HCT116 (cell line): ENCODE measurements at regions not wholly inside any gene's neighbourhood (a gene's known extent, or its start where the extent isn't known, plus 50 kb on each side); places are given as distances from the start of the nearest gene placed in this dataset.

Source experiments
- ATAC-seq: fragments of 200-7000 bp; cut with Tn5 transposase; 2 replicates; pipeline ENCODE4 v1.9.1; 2020; ENCODE audit warnings: mild to moderate bottlenecking, moderate library complexity
- BruUV-seq: library from RNA; stranded (reverse); fragments of 400-500 nt; replicated peaks from 2 replicates; lab custom pipeline; 2021; lab: Mats Ljungman, UMichigan
- CTCF ChIA-PET: fragments of 300-600 bp; sonication (Branson Sonifier 250); formaldehyde crosslinking; loops from one replicate; lab custom pipeline; 2021; ENCODE audit warnings: antibody characterized with exemption; lab: Charles Lee
- POLR2A ChIA-PET: fragments of 300-600, 350-600 bp; sonication (Branson Sonifier 250); formaldehyde crosslinking; loops from one replicate; lab custom pipeline; 2021; ENCODE audit warnings: antibody characterized with exemption; lab: Charles Lee
- RAD21 ChIA-PET, 2 experiments: fragments of 300-600 bp; sonication (Branson Sonifier 250); formaldehyde crosslinking; loops; one replicate each; lab custom pipeline; 2023; ENCODE audit warnings: low total read pairs in 2 of 2; ENCODE audit not compliant: uncharacterized antibody in 2 of 2, unreplicated experiment in 2 of 2, low non-redundant PET in 1 of 2; lab: Charles Lee
- DNase-seq: peaks from one replicate; pipeline ENCODE4 v3.0.0-alpha.2; 2010; ENCODE audit warnings: low read depth, low spot score
- H2AFZ ChIP-seq: fragments of 200-600 bp; shearing (Covaris generic), sonication (generic); 2 replicates; pipeline ENCODE4 v1.6.1; 2017; ENCODE audit warnings: low read depth, mixed run types, mixed read lengths, antibody characterized with exemption, low read length; ENCODE audit not compliant: poor library complexity, severe bottlenecking
- H3K27ac ChIP-seq: 2 replicates; pipeline ENCODE4 v1.5.1; 2012; ENCODE audit warnings: low read depth, low read length
- H3K27me3 ChIP-seq: fragments of 200-600 bp; sonication (generic); 2 replicates; pipeline ENCODE4 v1.6.1; 2016; ENCODE audit warnings: mixed run types, low read length, mixed read lengths; ENCODE audit not compliant: insufficient read depth
- H3K36me3 ChIP-seq, 2 experiments: fragments of 200-500 bp in 1 of 2; fragments of 200-600 bp in 1 of 2; sonication (Bioruptor generic) in 1 of 2; sonication (generic) in 1 of 2; 2 replicates each; pipeline versions ENCODE4 v1.5.1 to v1.6.1; 2014 to 2016; ENCODE audit warnings: low read length in 2 of 2, inconsistent platforms in 1 of 2, mixed read lengths in 1 of 2, mixed run types in 1 of 2; ENCODE audit not compliant: insufficient read depth in 2 of 2, control insufficient read depth in 1 of 2
- H3K4me1 ChIP-seq, 2 experiments: fragments of 200-600 bp in 1 of 2; sonication (generic) in 1 of 2; 2 replicates each; pipeline versions ENCODE4 v1.5.1 to v1.6.1; 2012 to 2017; ENCODE audit warnings: low read length in 2 of 2, inconsistent platforms in 1 of 2, mild to moderate bottlenecking in 1 of 2, mixed read lengths in 1 of 2, mixed run types in 1 of 2, moderate library complexity in 1 of 2; ENCODE audit not compliant: insufficient read depth in 2 of 2, control insufficient read depth in 1 of 2
- H3K4me2 ChIP-seq: fragments of 200-600 bp; sonication (generic); 2 replicates; pipeline ENCODE4 v1.6.1; 2017; ENCODE audit warnings: mixed run types, low read length, mixed read lengths
- H3K4me3 ChIP-seq, 2 experiments: fragments of 200-600 bp in 1 of 2; sonication (generic) in 1 of 2; replicated peaks in 1 of 2; 2 replicates each; pipeline ENCODE4 v1.5.1; 2011 to 2016; ENCODE audit warnings: low read length in 2 of 2, control low read depth in 1 of 2, low read depth in 1 of 2, mild to moderate bottlenecking in 1 of 2, mixed read lengths in 1 of 2, mixed run types in 1 of 2
- H3K79me2 ChIP-seq: fragments of 200-600 bp; sonication (generic); 2 replicates; pipeline ENCODE4 v1.6.1; 2017; ENCODE audit warnings: mild to moderate bottlenecking, mixed run types, low read length, moderate library complexity, mixed read lengths; ENCODE audit not compliant: insufficient read depth
- H3K9ac ChIP-seq: fragments of 200-600 bp; sonication (generic); 2 replicates; pipeline ENCODE4 v1.6.1; 2016; ENCODE audit warnings: low read length, mixed read lengths
- H3K9me2 ChIP-seq: fragments of 200-600 bp; sonication (generic), shearing (Covaris generic); 2 replicates; pipeline ENCODE4 v1.6.1; 2017; ENCODE audit warnings: mixed run types, mild to moderate bottlenecking, moderate library complexity; ENCODE audit not compliant: insufficient read depth
- H3K9me3 ChIP-seq, 2 experiments: fragments of 200-500 bp in 1 of 2; fragments of 200-600 bp in 1 of 2; sonication (Bioruptor generic) in 1 of 2; sonication (generic) in 1 of 2; 2 replicates each; pipeline ENCODE4 v1.6.1; 2014 to 2017; ENCODE audit warnings: low read length in 2 of 2, mixed read lengths in 2 of 2, inconsistent platforms in 1 of 2, low read depth in 1 of 2, mild to moderate bottlenecking in 1 of 2, mixed run types in 1 of 2, moderate library complexity in 1 of 2; ENCODE audit not compliant: control insufficient read depth in 1 of 2, insufficient read depth in 1 of 2
- H4K20me1 ChIP-seq: fragments of 200-600 bp; sonication (generic), shearing (Covaris generic); 2 replicates; pipeline ENCODE4 v1.6.1; 2017; ENCODE audit warnings: mixed run types, mild to moderate bottlenecking, moderate library complexity; ENCODE audit not compliant: insufficient read depth
- CBX3 ChIP-seq: IDR thresholded peaks from 2 replicates; pipeline ENCODE4 v1.6.1; 2012; ENCODE audit warnings: low read depth
- ELF1 ChIP-seq: IDR thresholded peaks from 2 replicates; pipeline ENCODE4 v1.6.1; 2012; ENCODE audit warnings: low read depth, borderline replicate concordance
- EZH2 ChIP-seq: fragments of 200-600 bp; sonication (generic); IDR thresholded peaks from 2 replicates; pipeline ENCODE4 v1.6.1; 2017; ENCODE audit warnings: antibody characterized with exemption, mixed run types
- POLR2AphosphoS5 ChIP-seq: IDR thresholded peaks from 2 replicates; pipeline ENCODE4 v1.6.1; 2011; ENCODE audit warnings: mild to moderate bottlenecking, low read depth, low read length, moderate library complexity
- RAD21 ChIP-seq: IDR thresholded peaks from 2 replicates; pipeline ENCODE4 v1.6.1; 2012; ENCODE audit warnings: low read depth, mild to moderate bottlenecking
- REST ChIP-seq: IDR thresholded peaks from 2 replicates; pipeline ENCODE4 v1.6.1; 2012; ENCODE audit warnings: low read depth
- SIN3A ChIP-seq: IDR thresholded peaks from 2 replicates; pipeline ENCODE4 v1.6.1; 2012; ENCODE audit warnings: low read depth
- TCF7L2 ChIP-seq: IDR thresholded peaks from 2 replicates; pipeline ENCODE4 v1.7.0; 2011; ENCODE audit warnings: borderline replicate concordance, inconsistent platforms; ENCODE audit not compliant: insufficient read depth, insufficient read length; ENCODE audit errors: extremely low read depth
- YY1 ChIP-seq: IDR thresholded peaks from 2 replicates; pipeline ENCODE4 v1.6.1; 2011; ENCODE audit warnings: low read length, low read depth, moderate library complexity, mild to moderate bottlenecking; ENCODE audit not compliant: insufficient replicate concordance; ENCODE audit errors: extremely low read depth
- intact Hi-C: fragments of 100-400 bp; cut with micrococcal nuclease; formaldehyde crosslinking; loops from 2 replicates; pipeline ENCODE4 v1.10.0; 2022
- TF ChIP-seq, protein P1 (sequence below), 3 experiments: fragments of 200-600 bp in 1 of 3; sonication (generic) in 1 of 3; IDR thresholded peaks in 2 of 3; conservative IDR thresholded peaks in 1 of 3; 2 replicates each; pipeline ENCODE4 v1.5.1; 2012 to 2017; ENCODE audit warnings: low read depth in 2 of 3, low read length in 2 of 3, antibody characterized with exemption in 1 of 3, borderline replicate concordance in 1 of 3, control low read depth in 1 of 3, mild to moderate bottlenecking in 1 of 3, mixed read lengths in 1 of 3, mixed run types in 1 of 3, moderate library complexity in 1 of 3; ENCODE audit not compliant: insufficient read depth in 1 of 3
- TF ChIP-seq, protein P2 (sequence below): IDR thresholded peaks from 2 replicates; pipeline ENCODE4 v1.6.1; 2011; ENCODE audit warnings: mild to moderate bottlenecking, low read length, moderate library complexity; ENCODE audit not compliant: insufficient replicate concordance; ENCODE audit errors: extremely low read depth

DNA sequence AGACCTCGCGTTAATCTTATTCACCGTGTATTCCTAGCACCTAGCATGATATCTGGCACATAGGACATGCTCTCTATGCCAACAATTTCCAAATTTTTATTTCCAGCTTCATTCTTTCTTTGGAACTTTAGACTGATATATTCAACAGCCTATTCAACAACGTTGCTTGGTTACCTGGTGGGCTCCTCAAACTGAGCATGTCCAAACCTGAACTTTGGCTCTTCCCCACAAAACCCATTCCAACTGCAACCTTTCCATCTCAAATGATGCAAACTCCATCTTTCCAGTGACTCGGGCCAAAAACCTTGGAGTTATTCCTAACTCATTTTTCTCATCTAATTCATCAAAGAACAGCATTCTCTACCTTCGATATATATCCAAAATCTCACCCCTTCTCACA, 525.2 kb downstream of the AGTPBP1 start:
- Histone ChIP-seq H3K9ac (no peak overlapping the region), H3K9me3 (no peaks in the 10 kb centered on the region), H4K20me1 (no peaks in the 10 kb centered on the region), H3K4me1 (peaks cover 14 to 26% of the 10 kb centered on the region in 2 experiments), H3K79me2 (no peaks in the 10 kb centered on the region), H3K4me2 (no peak overlapping the region), H3K4me3 (no peak overlapping the region), H3K27me3 (0 out of 2 replicates have a peak, but pooled peaks cover 6% of the 10 kb centered on the region), H2AFZ (no peak overlapping the region), H3K9me2 (no peaks in the 10 kb centered on the region), H3K27ac (no peak overlapping the region), H3K36me3 (no peaks in the 10 kb centered on the region)
- ATAC-seq (no peak), DNase-seq (no peak)
- BruUV-seq = no TSS peak
- POLR2A ChIA-PET = no interaction called here
- TF ChIP-seq YY1 = no peak
- no peak for TF ChIP-seq EZH2
- no peak for TF ChIP-seq ELF1
- TF ChIP-seq, protein P1, sequence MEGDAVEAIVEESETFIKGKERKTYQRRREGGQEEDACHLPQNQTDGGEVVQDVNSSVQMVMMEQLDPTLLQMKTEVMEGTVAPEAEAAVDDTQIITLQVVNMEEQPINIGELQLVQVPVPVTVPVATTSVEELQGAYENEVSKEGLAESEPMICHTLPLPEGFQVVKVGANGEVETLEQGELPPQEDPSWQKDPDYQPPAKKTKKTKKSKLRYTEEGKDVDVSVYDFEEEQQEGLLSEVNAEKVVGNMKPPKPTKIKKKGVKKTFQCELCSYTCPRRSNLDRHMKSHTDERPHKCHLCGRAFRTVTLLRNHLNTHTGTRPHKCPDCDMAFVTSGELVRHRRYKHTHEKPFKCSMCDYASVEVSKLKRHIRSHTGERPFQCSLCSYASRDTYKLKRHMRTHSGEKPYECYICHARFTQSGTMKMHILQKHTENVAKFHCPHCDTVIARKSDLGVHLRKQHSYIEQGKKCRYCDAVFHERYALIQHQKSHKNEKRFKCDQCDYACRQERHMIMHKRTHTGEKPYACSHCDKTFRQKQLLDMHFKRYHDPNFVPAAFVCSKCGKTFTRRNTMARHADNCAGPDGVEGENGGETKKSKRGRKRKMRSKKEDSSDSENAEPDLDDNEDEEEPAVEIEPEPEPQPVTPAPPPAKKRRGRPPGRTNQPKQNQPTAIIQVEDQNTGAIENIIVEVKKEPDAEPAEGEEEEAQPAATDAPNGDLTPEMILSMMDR (IDR thresholded peaks at IDR 0.05 in 2 of 3, conservative IDR thresholded peaks at IDR 0.05 in 1 of 3; ENCODE audit: borderline replicate concordance in 1 of 3, insufficient read depth in 1 of 3, low read depth in 2 of 3, low read length in 2 of 3) = no peak
- TF ChIP-seq, protein P2, sequence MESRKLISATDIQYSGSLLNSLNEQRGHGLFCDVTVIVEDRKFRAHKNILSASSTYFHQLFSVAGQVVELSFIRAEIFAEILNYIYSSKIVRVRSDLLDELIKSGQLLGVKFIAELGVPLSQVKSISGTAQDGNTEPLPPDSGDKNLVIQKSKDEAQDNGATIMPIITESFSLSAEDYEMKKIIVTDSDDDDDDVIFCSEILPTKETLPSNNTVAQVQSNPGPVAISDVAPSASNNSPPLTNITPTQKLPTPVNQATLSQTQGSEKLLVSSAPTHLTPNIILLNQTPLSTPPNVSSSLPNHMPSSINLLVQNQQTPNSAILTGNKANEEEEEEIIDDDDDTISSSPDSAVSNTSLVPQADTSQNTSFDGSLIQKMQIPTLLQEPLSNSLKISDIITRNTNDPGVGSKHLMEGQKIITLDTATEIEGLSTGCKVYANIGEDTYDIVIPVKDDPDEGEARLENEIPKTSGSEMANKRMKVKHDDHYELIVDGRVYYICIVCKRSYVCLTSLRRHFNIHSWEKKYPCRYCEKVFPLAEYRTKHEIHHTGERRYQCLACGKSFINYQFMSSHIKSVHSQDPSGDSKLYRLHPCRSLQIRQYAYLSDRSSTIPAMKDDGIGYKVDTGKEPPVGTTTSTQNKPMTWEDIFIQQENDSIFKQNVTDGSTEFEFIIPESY = no peak
- no peak for TF ChIP-seq REST
- no peak for TF ChIP-seq CBX3
- no peak for TF ChIP-seq POLR2AphosphoS5
- TF ChIP-seq TCF7L2 = no peak
- no peak for TF ChIP-seq SIN3A
- no peak for TF ChIP-seq RAD21
- CTCF ChIA-PET = no interaction called here
- RAD21 ChIA-PET = no interaction called here
- intact Hi-C loops = no loop called here
